GM18873 (cell line): ENCODE measurements at regions not wholly inside any gene's neighbourhood (a gene's known extent, or its start where the extent isn't known, plus 50 kb on each side); places are given as distances from the start of the nearest gene placed in this dataset.

ENCODE experiments used
- ATAC-seq: cut with Tn5 transposase; IDR thresholded peaks from one replicate; pipeline ENCODE4 v1.9.1; 2021; ENCODE audit warnings: mild to moderate bottlenecking, moderate library complexity, moderate number of reproducible peaks; ENCODE audit not compliant: unreplicated experiment, low FRiP score

DNA sequence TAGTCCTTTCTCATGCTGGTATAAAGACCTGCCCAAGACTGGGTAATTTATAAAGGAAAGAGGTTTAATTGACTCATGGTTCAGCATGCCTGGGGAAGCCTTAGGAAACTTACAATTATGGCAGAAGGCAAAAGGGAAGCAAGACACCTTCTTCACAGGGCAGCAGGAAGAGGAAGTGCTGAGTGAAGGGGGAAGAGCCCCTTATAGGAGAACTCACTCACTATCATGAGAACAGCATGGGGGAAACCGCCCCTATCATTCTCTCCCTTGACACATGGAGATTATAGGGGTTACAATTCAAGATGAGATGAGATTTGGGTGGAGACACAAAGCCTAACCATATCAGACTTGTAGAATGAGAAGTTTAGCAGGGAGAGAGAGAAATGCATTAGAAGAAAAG, 373.3 kb upstream of the DIAPH2 start:
- ATAC-seq = no peak

DNA sequence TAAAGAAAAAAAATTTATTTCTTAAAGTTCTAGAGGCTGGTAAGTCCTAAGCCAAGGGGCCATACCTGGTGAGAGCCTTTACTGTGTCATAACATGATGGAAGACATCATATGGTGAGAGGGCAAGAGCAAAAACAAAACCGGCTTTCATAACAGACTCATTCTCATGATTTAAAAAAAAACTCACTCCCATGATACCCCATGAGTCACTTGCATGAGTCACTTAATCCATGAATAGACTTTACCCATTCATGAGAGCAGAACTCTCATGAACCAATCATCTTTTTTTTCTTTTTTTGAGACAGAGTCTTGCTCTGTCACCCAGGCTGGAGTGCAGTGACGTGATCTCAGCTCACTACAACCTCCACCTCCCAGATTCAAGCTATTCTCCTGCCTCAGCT, 369.7 kb upstream of the DIAPH2 start:
- no peak for ATAC-seq

DNA sequence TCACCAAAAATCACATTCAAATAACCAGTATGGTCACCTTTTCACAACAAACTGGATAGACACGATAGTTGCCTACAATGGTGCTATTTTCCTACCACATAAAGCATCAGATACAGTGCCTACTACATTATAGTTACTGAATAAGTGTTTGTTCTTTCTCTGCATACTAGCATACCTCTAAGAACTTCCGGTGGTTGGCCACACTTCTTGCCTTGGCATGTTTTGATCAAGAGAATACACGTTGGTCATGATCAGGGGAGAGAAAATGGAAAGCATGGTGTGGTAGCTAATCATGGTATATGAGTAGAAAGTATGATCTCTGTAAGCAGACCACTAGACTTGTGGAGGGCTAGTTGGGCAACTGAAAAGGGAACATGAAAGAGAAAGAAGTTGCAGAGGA, 322.8 kb upstream of the DIAPH2 start:
- no peak for ATAC-seq

DNA sequence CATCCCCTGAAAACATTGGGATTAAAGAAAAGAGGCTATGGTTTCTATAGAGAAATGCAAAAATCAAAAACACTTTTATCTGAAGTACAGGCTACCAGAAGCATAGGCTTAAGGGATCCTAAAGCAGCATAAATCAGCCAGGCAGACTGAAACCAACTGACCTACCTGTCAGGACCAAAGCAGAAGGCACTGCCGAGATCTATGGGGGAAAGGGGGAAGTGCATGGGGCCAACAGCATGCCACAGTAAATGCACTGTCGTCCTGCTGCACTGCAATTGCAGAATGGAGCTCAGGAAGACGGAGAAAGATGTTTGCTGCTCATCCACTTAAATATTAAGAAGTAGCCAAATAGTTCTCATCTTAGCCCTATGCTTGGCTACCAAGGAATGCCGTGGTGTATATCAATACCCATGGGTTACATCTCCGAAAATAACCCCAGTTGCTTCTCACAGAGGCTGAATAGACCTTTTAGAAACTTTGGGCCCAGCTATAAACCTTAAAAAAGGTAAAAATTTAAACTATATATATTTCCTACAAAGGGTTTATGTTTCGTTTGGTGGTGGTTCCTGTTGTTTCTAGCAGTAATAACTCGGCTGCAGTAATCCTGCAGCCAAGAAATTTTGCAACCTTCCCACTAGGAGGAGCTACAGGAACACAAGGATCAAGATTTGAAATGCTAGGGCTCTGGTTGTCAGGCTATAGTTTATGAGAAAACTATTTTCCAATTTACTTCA, 312.2 kb upstream of the DIAPH2 start:
- ATAC-seq = no peak

DNA sequence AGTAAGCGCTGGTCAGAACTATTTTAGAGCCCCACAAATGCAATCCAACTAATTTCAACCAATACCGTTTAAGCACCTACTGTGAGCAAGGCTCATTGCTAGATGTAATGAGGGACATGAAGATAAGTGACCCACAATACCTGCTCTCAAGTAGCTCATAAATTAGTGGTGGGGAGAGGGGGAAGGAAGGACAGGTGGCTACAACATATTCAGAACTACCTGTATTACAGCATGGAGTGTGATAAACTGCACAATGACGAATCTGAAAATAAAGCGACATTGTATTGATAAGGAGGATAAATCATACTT, 311.6 kb upstream of the DIAPH2 start:
- ATAC-seq = no peak

DNA sequence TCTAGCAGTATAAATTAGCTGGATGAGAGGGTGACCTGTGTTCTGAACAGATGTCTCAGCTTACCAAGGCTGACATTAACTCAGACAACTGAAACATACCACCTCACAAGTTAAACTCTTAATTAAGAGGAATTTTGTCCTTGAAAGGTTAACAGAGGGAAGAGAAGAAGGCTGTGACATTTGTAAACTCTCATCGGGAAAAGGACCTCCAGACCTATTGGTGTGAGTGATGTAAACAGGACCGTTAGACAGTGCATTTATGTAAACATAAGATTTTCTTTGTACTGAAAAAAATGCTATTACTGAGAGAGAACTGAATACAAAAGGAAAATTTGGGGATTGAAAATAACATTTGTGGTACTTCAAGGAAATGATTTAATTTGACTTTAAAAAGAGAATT, 308.4 kb upstream of the DIAPH2 start:
- ATAC-seq = no peak

DNA sequence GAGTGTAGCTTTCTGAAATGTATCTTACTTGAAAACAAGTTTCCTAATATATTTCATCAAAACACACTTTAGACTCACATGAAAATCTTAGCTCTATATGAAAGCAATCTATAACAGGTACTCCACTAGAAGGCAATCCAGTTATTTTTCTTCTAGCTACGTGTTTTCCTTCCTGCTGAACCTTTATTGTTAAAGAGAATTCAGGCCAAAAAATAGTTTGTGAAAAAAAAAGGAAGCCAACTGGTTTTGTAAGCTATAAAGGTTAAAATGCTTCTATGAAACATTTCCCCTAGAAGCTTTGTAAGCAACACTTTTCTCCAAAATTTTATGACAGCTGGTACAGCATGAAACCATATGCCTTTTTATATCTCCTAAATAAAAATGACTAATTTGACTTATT, 304.7 kb upstream of the DIAPH2 start:
- no peak for ATAC-seq

DNA sequence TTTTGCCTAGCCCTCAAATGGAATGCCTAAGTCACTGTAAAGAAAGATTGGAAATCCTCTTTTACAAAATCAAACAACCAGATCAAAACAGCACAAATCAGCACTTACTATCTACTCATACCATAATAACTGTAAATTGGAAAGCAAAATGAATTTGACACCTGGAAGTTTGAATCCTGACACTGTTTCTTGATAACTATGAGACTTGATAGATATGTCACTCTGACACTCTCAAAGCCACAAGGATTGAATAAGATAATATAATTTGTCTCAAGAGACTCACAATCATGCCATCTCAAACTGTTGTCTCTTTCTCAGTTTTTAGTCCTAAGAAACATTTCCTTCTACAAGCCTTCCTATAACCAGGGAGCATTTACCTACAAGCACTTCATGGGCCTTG, 302.6 kb upstream of the DIAPH2 start:
- no peak for ATAC-seq

DNA sequence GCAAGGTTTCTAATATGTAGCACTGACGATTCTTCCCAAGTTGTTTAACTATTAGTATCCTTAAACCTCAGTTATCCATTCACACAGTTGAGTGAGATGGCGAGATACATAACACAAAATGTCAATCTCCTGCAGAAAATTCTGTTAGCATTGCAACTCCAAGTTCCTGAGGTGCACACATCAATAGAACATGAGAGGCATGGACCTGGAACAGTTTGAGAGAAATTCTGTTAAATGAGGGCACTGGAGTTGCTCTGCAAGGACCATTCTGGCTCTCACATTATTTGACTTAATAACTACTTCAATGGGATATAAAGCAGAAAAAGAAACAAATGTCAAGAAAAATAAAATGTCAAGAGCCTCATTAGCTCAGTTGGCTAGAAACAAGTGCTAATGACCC, 301.2 kb upstream of the DIAPH2 start:
- ATAC-seq = no peak

DNA sequence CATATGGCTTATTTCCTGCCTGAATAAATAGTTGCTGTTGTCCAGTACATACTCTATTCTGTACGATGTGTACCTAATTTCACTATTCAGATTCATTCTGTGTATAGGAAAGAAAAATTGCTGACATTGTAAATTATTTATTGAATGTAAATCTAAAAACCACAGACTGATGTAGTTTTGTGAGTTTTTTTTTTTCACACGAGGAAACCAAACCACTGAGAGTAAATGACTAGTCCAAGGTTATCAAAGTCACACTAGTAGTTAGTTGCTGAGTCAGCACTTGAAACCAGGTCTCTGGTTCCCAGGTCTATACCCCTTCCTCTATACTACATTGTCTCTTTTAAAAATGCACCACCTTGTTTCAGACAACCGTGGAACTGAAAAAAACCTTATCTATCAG, 298.3 kb upstream of the DIAPH2 start:
- no peak for ATAC-seq

DNA sequence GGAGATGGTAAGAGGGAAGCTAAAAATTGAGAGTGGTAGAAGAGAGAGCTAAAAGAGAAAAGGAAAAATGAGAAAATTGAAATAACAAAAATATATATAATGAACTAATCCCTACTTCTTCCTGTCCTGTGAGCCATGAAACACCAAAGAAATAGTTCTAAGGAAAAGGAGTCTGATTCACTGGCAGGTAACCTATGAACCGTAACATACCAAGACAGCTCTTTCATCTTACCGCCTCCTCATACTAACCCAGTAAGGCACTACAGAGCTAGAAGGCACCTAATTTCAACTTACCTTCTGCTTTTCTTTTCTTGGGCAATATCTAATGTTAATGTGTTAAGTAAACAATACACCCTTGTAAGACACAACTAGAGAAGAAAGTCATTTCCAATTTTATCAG, 297.7 kb upstream of the DIAPH2 start:
- ATAC-seq = no peak

DNA sequence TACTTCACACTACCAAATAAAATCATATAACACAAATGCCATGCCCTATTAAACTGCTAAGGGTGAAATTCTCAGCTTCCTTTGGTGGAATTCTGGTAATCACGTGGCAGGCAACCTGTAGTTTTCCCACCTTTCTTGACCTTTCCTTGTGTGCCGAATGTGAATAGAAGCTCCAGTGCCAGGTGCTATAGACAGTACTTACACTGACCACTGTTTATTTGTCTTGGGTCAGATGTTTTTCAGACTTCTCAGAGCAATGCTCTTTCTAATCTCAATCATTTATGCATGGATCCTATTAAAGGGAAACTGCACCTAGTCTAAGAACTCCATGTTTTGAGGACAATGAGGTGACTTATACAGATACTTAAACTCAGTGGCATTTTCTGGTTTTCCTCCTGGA, 296.8 kb upstream of the DIAPH2 start:
- ATAC-seq = no peak

DNA sequence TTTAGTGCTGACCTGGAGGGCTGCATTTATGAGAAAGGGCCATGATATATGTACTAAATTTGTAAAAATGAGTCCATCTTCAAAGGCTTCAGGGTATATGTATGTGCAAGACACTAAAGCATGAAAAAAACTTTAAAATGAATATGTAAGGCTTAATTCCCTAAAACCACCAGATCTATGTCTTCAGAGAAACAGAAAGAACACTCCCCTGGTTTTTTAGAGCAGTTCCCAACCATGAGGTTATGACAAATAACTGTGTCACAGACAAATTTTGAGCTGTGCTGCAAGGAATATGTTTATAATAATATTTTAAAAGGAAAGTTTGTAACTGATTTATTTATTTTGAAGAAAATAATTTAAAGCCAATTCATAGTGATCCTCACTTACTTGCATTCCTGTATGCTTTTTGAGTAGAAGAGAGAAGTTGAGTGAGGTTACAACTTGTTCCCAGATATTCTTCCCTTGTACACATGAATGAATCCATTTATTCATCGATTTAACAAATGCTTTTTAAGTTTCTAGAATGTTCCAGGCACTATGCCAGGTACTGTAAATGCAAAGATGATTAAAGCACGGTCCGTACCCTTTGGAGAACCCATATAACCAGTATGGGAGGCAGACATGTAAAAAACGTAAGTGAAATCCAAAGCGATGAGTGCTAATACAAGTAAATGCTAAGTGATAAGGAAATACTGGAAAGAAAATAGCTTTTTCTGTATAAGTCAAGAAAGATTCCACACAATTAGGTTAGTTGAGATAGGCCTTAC, 295.2 kb upstream of the DIAPH2 start:
- ATAC-seq = no peak

DNA sequence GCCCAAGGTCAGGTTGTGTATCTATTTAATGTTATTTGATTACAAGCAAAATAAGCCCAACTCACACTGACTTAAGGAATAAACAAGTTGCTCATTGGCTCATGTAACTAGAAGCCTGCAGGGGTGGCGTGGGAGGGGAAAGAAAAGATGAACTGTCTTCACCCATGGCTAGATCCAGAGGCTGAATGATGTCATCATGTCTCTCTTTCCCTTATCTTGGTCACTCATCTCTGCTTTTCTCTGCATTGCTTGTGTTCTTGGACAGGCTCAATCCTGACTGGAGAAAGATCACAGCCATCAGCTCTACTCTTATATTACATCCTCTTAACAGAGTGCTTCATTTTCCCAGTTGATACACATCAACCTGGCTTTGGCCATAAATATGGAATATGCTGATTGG, 290.0 kb upstream of the DIAPH2 start:
- no peak for ATAC-seq

DNA sequence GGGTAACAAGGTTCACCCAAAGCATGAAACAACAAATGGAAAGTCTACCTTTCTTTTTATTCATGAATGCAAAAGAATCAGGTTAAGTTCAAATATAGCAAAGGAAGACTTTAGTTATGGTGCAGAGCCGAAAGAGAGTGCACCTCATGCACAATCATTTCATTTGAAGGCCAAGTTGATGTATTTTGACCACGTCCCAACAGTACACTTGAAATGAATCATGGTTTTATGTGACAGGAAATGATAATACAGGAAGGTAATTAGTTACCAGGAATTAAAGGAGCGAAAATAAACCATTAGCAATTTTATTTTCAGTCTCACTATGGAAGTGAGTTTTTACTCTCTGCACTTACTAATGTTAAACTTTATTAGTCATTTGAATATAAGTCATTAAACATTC, 281.2 kb upstream of the DIAPH2 start:
- no peak for ATAC-seq

DNA sequence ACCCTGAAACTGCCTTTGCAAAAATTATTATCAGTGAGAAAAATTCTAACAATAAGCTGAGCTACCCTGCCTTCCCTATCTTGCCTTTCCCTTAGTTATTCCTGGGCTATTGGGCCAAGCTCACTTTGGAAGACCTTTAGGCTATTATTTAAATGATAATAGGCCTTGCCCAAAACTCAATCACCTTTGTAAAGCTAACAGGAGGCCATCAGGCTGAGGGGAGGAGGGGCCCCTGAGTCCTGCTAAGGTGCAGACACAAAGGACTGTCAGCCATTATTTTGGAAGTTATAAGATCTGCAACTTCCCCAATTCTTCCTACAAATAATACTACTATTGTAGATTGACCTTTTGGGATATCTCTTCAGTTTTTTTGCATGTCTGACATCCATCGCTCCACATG, 278.8 kb upstream of the DIAPH2 start:
- no peak for ATAC-seq

DNA sequence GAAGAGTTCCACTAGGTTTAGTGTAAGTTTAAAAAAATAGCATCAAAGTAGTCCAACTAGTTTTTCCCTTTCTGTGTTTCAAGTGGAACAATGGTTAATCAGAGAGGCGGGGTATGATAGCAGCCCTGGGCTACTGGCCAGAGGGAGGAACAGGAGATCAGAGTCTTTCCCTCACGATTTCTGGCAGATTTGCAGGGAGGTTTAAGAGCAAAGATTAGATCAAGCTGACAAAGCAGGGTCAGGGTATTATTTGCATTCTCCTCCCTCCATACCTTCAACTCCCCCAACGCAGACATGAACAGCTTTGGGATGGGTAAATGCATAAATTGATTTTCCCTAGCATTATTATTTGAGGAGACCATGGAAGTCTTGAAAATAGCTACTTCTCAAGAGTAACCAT, 277.6 kb upstream of the DIAPH2 start:
- ATAC-seq = no peak

DNA sequence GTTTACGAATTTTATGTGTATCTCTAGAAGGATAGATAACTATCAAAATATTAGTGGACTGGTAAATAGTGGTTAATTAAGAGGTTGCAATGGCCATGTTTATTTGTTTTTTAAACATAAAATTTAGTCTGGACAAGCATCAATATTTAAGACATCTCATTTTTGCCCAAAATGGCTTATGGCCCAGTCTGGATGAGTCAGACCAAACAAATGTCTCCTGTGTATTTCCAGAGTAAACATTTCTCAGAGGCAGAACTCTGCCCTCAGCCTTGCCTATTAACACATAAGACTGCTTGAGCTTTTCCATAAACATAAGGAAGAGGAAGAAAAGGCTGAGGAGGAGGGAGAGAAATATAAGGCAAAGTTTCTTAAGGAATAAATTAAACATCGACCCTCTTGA, 277.1 kb upstream of the DIAPH2 start:
- ATAC-seq = no peak

DNA sequence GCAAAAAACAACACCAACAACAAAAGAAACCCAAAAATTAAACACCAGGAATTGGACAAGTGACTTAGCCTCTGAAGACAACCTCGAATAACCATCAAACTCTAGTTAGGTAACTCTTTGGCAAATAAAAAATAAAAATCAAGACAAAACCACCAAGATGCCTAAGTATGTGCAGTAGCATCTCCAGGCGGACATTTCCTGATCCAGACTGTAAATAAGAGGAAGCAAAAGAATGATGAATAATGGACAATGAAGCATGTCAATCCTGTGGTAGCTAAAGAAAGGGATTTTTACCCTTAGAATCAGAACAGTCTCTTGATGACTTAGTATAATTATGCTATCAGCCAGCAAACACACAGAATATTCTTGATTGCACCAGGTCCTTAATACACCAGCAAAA, 276.7 kb upstream of the DIAPH2 start:
- ATAC-seq = no peak

DNA sequence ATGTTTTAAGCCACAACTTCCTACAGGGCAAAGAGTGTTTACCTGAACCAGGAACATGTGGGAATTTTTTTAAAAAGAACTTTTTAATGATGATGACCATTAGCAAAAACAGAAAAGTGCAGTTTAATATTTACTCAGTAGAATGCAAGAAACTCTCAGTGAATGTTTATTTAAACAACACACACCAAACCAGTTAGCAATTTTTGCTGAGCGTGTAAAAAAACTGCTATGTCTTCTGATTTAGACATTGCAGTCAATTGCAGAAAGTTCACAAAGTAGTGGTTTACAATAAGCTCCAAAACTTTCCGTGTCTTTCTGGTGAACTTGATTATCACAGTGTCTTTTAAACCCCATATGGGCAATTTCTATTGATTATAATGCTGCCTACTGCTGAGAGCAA, 273.7 kb upstream of the DIAPH2 start:
- no peak for ATAC-seq

DNA sequence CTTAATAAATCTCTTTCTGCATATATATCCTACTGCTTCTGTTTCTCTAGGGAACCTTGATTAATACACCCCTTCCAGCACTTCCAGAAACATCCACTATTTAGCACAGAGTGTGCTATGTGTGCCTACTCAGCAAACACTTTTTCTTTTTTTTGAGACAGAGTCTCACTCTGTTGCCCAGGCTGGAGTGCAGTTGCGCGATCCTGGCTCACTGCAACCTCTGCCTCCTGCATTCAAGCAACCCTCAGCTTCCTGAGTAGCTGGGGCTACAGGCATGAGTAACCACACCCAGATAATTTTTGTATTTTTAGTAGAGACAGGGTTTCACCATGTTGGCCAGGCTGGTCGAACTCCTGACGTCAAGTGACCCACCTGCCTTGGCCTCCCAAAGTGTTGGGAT, 266.9 kb upstream of the DIAPH2 start:
- ATAC-seq = no peak

DNA sequence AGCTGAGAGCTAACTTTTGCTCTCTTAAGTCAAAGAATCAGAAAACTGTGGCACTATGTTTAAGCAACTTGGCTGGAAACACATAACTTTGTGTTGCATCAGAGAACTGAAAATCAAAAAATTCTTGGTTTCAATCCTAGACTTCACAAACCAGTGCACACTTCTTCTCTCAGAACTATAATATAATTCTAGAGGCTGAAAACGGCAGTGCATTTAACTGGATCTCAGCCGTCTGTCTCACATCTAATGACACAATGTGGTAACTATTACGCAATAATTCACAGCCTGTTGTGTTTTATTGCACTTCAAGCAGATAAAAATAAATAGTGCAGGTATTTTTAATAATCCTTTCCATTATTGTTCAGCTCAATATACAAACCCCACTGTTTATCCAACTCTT, 260.6 kb upstream of the DIAPH2 start:
- ATAC-seq = no peak

DNA sequence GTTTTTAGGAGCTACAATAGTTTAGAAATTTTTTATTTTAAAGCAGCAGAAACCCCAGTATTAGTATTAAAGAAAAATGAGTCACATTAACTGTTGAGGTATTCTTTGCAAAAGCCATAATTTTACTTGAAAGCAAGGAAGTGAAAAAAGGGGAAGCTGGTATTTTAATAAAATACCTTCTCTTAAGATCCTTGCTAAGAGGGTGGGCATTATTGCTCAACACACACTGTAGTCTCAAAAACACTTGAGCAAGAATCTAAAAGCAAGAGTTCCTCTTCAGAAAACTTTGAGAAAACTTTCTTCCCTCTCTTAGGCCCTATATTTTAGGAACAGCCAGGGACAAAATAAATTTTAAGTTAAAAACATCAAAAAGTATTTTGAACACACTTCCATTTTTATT, 259.4 kb upstream of the DIAPH2 start:
- no peak for ATAC-seq
